Smooth muscle cell (in vitro differentiated cells): ENCODE measurements at regions not wholly inside any gene's neighbourhood (a gene's known extent, or its start where the extent isn't known, plus 50 kb on each side); places are given as distances from the start of the nearest gene placed in this dataset.

Experiments used
- DNase-seq: peaks from one replicate; lab custom pipeline; 2025; ENCODE audit not compliant: unreplicated experiment; lab: John Stamatoyannopoulos, UW
- H2AFZ ChIP-seq: fragments of 200-600 bp; sonication (generic); 2 replicates; pipeline ENCODE4 v1.6.0; 2016; ENCODE audit warnings: antibody characterized with exemption, low read depth, mild to moderate bottlenecking
- H3F3A ChIP-seq: fragments of 200-600 bp; sonication (generic); 2 replicates; pipeline ENCODE4 v1.6.0; 2017; ENCODE audit warnings: antibody characterized with exemption, low read depth
- H3K27ac ChIP-seq: fragments of 200-600 bp; sonication (generic); 2 replicates; pipeline ENCODE4 v1.5.1; 2016; ENCODE audit warnings: low read depth, mild to moderate bottlenecking
- H3K27me3 ChIP-seq: fragments of 200-600 bp; sonication (generic); 2 replicates; pipeline ENCODE4 v1.6.1; 2016; ENCODE audit warnings: low read depth, mild to moderate bottlenecking
- H3K36me3 ChIP-seq: fragments of 200-600 bp; sonication (generic); 2 replicates; pipeline ENCODE4 v1.5.1; 2016; ENCODE audit warnings: low read depth
- H3K4me1 ChIP-seq: fragments of 200-600 bp; sonication (generic); 2 replicates; pipeline ENCODE4 v1.5.1; 2016; ENCODE audit warnings: low read depth
- H3K4me2 ChIP-seq: fragments of 200-600 bp; sonication (generic); 2 replicates; pipeline ENCODE4 v1.6.0; 2016; ENCODE audit warnings: mild to moderate bottlenecking
- H3K4me3 ChIP-seq: fragments of 200-600 bp; sonication (generic); 2 replicates; pipeline ENCODE4 v1.5.1; 2016; ENCODE audit warnings: mild to moderate bottlenecking
- H3K79me2 ChIP-seq: fragments of 200-600 bp; sonication (generic); 2 replicates; pipeline ENCODE4 v1.6.0; 2016; ENCODE audit warnings: low read depth, mild to moderate bottlenecking
- H3K9ac ChIP-seq: fragments of 200-600 bp; sonication (generic); 2 replicates; pipeline ENCODE4 v1.6.0; 2016; ENCODE audit warnings: low read depth
- H3K9me3 ChIP-seq: fragments of 200-600 bp; sonication (generic); replicated peaks from 2 replicates; pipeline ENCODE4 v1.5.1; 2016; ENCODE audit warnings: low read depth
- H4K20me1 ChIP-seq: fragments of 200-600 bp; sonication (generic); 2 replicates; pipeline ENCODE4 v1.6.0; 2016; ENCODE audit warnings: low read depth
- WGBS: methylation state at CpG from one replicate; pipeline ENCODE4 v1.1.7; 2016; ENCODE audit warnings: low lambda C conversion rate; 5-methylcytosine and 5-hydroxymethylcytosine counted together
- TF ChIP-seq, protein P1 (sequence below): fragments of 200-600 bp; sonication (generic); IDR thresholded peaks from 2 replicates; pipeline ENCODE4 v1.5.1; 2017; ENCODE audit warnings: borderline replicate concordance, mild to moderate bottlenecking, antibody characterized with exemption; ENCODE audit not compliant: insufficient read depth, poor library complexity, severe bottlenecking

DNA sequence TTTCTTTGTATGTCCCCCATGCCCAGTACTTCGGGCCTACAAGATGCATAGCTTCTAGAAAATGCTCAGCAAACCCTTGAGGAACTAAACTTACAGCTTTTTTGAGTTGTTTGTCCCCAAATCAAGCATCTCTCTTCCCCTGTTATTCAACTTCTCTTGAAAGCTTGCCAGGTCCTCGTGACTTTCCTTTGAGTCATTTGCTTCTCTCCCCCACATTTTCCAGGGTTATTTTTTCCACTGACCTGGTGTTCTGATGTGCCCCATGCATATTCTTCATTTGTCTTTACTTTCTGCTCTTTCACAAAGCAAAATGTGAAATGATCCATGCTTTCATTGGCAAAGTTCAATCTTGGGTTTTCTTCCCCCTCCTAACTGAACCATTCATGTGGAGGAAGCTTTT is 204.8 kb downstream of the TFAP2A start:
- 78% methylated on average over 2 of the region's 2 CpGs for WGBS
- Histone ChIP-seq H4K20me1 (no peaks in the 10 kb centered on the region), H3K27ac (no peak overlapping the region), H3K4me2 (no peak overlapping the region), H2AFZ (no peak overlapping the region), H3K79me2 (no peaks in the 10 kb centered on the region), H3F3A (no peaks in the 10 kb centered on the region), H3K9ac (no peak overlapping the region), H3K9me3 (no peaks in the 10 kb centered on the region), H3K4me3 (no peak overlapping the region), H3K36me3 (no peaks in the 10 kb centered on the region), H3K4me1 (no peaks in the 10 kb centered on the region), H3K27me3 (peaks cover 8% of the 10 kb centered on the region)
- TF ChIP-seq, protein P1, sequence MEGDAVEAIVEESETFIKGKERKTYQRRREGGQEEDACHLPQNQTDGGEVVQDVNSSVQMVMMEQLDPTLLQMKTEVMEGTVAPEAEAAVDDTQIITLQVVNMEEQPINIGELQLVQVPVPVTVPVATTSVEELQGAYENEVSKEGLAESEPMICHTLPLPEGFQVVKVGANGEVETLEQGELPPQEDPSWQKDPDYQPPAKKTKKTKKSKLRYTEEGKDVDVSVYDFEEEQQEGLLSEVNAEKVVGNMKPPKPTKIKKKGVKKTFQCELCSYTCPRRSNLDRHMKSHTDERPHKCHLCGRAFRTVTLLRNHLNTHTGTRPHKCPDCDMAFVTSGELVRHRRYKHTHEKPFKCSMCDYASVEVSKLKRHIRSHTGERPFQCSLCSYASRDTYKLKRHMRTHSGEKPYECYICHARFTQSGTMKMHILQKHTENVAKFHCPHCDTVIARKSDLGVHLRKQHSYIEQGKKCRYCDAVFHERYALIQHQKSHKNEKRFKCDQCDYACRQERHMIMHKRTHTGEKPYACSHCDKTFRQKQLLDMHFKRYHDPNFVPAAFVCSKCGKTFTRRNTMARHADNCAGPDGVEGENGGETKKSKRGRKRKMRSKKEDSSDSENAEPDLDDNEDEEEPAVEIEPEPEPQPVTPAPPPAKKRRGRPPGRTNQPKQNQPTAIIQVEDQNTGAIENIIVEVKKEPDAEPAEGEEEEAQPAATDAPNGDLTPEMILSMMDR: no peak
- DNase-seq: no peak

GRCh38 chr6:10205892-10206291 is 209.0 kb downstream of the TFAP2A start:
- no peak for DNase-seq
- no peak overlapping the region for H2AFZ ChIP-seq
- no peaks in the 10 kb centered on the region for H3K79me2 ChIP-seq
- no peak overlapping the region for H3K9ac ChIP-seq
- no peak overlapping the region for H3K4me2 ChIP-seq
- H3K9me3 ChIP-seq: no peaks in the 10 kb centered on the region
- WGBS: 88% methylated on average over 4 of the region's 4 CpGs
- no peaks in the 10 kb centered on the region for H4K20me1 ChIP-seq
- peaks cover 5% of the 10 kb centered on the region for H3K27me3 ChIP-seq
- H3K4me1 ChIP-seq: no peaks in the 10 kb centered on the region
- no peak overlapping the region for H3K4me3 ChIP-seq
- TF ChIP-seq, protein P1: no peak
- no peaks in the 10 kb centered on the region for H3K36me3 ChIP-seq
- no peak overlapping the region for H3K27ac ChIP-seq
- H3F3A ChIP-seq: no peaks in the 10 kb centered on the region

DNA sequence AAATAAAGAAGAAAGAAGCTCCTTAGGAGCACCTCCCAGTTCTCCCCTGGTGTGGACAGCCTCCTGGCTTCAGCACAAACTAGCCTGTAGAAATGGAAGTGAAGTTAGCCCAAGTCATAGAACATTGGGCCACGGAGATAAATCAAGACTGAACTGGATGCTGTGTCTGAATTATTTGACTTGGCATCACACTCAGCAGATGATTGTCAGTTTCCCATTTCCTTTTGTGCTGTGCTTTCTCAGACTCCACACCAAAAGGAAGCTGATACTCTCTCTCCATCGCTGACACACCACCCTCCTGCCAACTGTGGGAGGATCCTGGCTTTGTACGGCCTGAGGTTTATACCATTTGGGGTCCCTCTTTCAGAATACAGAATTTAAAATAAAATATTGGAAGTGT is 209.8 kb downstream of the TFAP2A start:
- H3F3A ChIP-seq: no peaks in the 10 kb centered on the region
- H3K4me1 ChIP-seq: no peaks in the 10 kb centered on the region
- no peaks in the 10 kb centered on the region for H3K9me3 ChIP-seq
- H3K36me3 ChIP-seq: no peaks in the 10 kb centered on the region
- H4K20me1 ChIP-seq: no peaks in the 10 kb centered on the region
- DNase-seq: no peak
- no peak overlapping the region for H3K27ac ChIP-seq
- H2AFZ ChIP-seq: no peak overlapping the region
- H3K79me2 ChIP-seq: no peaks in the 10 kb centered on the region
- TF ChIP-seq, protein P1: no peak
- H3K4me2 ChIP-seq: no peak overlapping the region
- no peak overlapping the region for H3K9ac ChIP-seq
- WGBS: 89% methylated on average over 3 of the region's 3 CpGs
- H3K4me3 ChIP-seq: no peak overlapping the region
- H3K27me3 ChIP-seq: peaks cover 5% of the 10 kb centered on the region

- H3K27ac ChIP-seq: no peak overlapping the region
These were observed 211.2 kb downstream of the TFAP2A start for GRCh38 chr6:10203651-10204050.

More at GRCh38 chr6:10203651-10204050, 211.2 kb downstream of the TFAP2A start:
- no peak overlapping the region for H2AFZ ChIP-seq
- H3K4me2 ChIP-seq: no peak overlapping the region
- no peak for DNase-seq
- H3K4me1 ChIP-seq: no peaks in the 10 kb centered on the region
- WGBS: 82% methylated on average over 1 of the region's 1 CpG
- no peaks in the 10 kb centered on the region for H3K9me3 ChIP-seq
- TF ChIP-seq, protein P1: no peak
- no peak overlapping the region for H3K4me3 ChIP-seq
- no peak overlapping the region for H3K9ac ChIP-seq
- H3K27me3 ChIP-seq: peaks cover 5% of the 10 kb centered on the region
- H3F3A ChIP-seq: no peaks in the 10 kb centered on the region
- no peaks in the 10 kb centered on the region for H4K20me1 ChIP-seq
- no peaks in the 10 kb centered on the region for H3K79me2 ChIP-seq
- no peaks in the 10 kb centered on the region for H3K36me3 ChIP-seq
